ENCODE measurements at regions not wholly inside any gene's neighbourhood (a gene's known extent, or its start where the extent isn't known, plus 50 kb on each side); places are given as distances from the start of the nearest gene placed in this dataset.

- no peak overlapping the region for H3K4me3 ChIP-seq
- intact Hi-C loops (cut with DNase I), result loop anchor here in 1 of 10 donors (10.0 kb wide), 2 partner anchors 60 to 130 kb away; no protein-coding TSS in a partner anchor
- DNase-seq, result no peak
- no peak overlapping the region for H3K27ac ChIP-seq
- no peaks in the 10 kb centered on the region for H3K9me3 ChIP-seq
- H3K27me3 ChIP-seq, result no peaks in the 10 kb centered on the region
- H3K4me1 ChIP-seq, result peaks cover 0 to 21% (median 8%) of the 10 kb centered on the region in 12 donors
- no peak for TF ChIP-seq POLR2A (IDR thresholded peaks at IDR 0.05)
- no peak for TF ChIP-seq CTCF (IDR thresholded peaks at IDR 0.05)
- ATAC-seq, result no peak
- no peaks in the 10 kb centered on the region for H3K36me3 ChIP-seq
- WGBS, 4 donors, result 92 to 97% (median 94%) methylated on average over 1 of the region's 1 CpG
These were observed 147.4 kb downstream of the ACTBL2 start for GRCh38 chr5:57335092-57335660.

- TF ChIP-seq POLR2A (IDR thresholded peaks at IDR 0.05) (no peak), CTCF (IDR thresholded peaks at IDR 0.05) (no peak)
- 66 to 78% (median 74%) methylated on average over 1 of the region's 1 CpG for WGBS, 4 donors
- Histone ChIP-seq H3K4me3 (no peak overlapping the region), H3K27ac (no peak overlapping the region), H3K4me1 (peaks cover 0 to 21% (median 8%) of the 10 kb centered on the region in 12 donors), H3K27me3 (no peaks in the 10 kb centered on the region), H3K9me3 (no peaks in the 10 kb centered on the region), H3K36me3 (no peaks in the 10 kb centered on the region)
- ATAC-seq (no peak), DNase-seq (no peak)
- intact Hi-C loops (cut with DNase I), result loop anchor here in 1 of 10 donors (10.0 kb wide), 2 partner anchors 60 to 130 kb away; no protein-coding TSS in a partner anchor
These were observed 148.1 kb downstream of the ACTBL2 start for GRCh38 chr5:57334475-57334874.

- H3K4me3 ChIP-seq, result no peak overlapping the region
- no peak for DNase-seq
- peaks cover 0 to 19% (median 6%) of the 10 kb centered on the region in 12 donors for H3K4me1 ChIP-seq
- ATAC-seq, result peak in 1 of 4 donors; percentile 67
- H3K27ac ChIP-seq, result peak overlapping the region in 3 of 12 donors; percentile 27 to 60 (median 40)
- 40 to 52% (median 45%) methylated on average over 4 of the region's 4 CpGs for WGBS, 4 donors
- no peaks in the 10 kb centered on the region for H3K9me3 ChIP-seq
- intact Hi-C loops (cut with DNase I), result loop anchor here in 1 of 10 donors (10.0 kb wide), 2 partner anchors 62 to 132 kb away; no protein-coding TSS in a partner anchor
- H3K27me3 ChIP-seq, result no peaks in the 10 kb centered on the region
- H3K36me3 ChIP-seq, result no peaks in the 10 kb centered on the region
- TF ChIP-seq CTCF (IDR thresholded peaks at IDR 0.05), result no peak
- TF ChIP-seq POLR2A (IDR thresholded peaks at IDR 0.05), result no peak
These were observed 150.2 kb downstream of the ACTBL2 start for GRCh38 chr5:57332361-57332760.

- Histone ChIP-seq H3K4me3 (no peak overlapping the region), H3K9me3 (no peaks in the 10 kb centered on the region), H3K27me3 (no peaks in the 10 kb centered on the region), H3K27ac (no peak overlapping the region), H3K36me3 (no peaks in the 10 kb centered on the region), H3K4me1 (peaks cover 0 to 17% (median 6%) of the 10 kb centered on the region in 12 donors)
- no peak for DNase-seq
- intact Hi-C loops (cut with DNase I), result loop anchor here in 1 of 10 donors (10.0 kb wide), 1 partner anchor 157 kb away; the partner anchor contains the start of gene ACTBL2
- TF ChIP-seq POLR2A (IDR thresholded peaks at IDR 0.05), result no peak
- no peak for TF ChIP-seq CTCF (IDR thresholded peaks at IDR 0.05)
- ATAC-seq, result no peak
- whole genome bisulfite sequencing, 4 donors, result 76 to 79% (median 78%) methylated on average over 3 of the region's 3 CpGs
These were observed 153.9 kb downstream of the GPBP1 start for GRCh38 chr5:57327561-57328367.
